Trophoblast cell (in vitro differentiated cells and primary cell): ENCODE measurements at regions not wholly inside any gene's neighbourhood (a gene's known extent, or its start where the extent isn't known, plus 50 kb on each side); places are given as distances from the start of the nearest gene placed in this dataset.

Experiments used
- DNase-seq, 2 donors: peaks; one replicate each; pipeline ENCODE4 v3.0.0-alpha.2; 2016
- H2AFZ ChIP-seq: 2 replicates; pipeline ENCODE4 v1.6.1; 2013; ENCODE audit warnings: low read length, moderate library complexity, mild to moderate bottlenecking; ENCODE audit not compliant: insufficient read depth, poor library complexity
- H2AK5ac ChIP-seq: 2 replicates; pipeline ENCODE4 v1.6.1; 2013; ENCODE audit warnings: mild to moderate bottlenecking, low read length
- H2BK120ac ChIP-seq: 2 replicates; pipeline ENCODE4 v1.6.1; 2013; ENCODE audit warnings: low read length, mild to moderate bottlenecking, moderate library complexity; ENCODE audit not compliant: insufficient read depth, poor library complexity
- H2BK12ac ChIP-seq: 2 replicates; pipeline ENCODE4 v1.6.1; 2013; ENCODE audit warnings: mild to moderate bottlenecking, low read length, moderate library complexity
- H2BK5ac ChIP-seq: 2 replicates; pipeline ENCODE4 v1.6.1; 2013; ENCODE audit warnings: low read length, low read depth, moderate library complexity, mild to moderate bottlenecking; ENCODE audit not compliant: poor library complexity
- H3K14ac ChIP-seq: 2 replicates; pipeline ENCODE4 v1.6.1; 2013; ENCODE audit warnings: mild to moderate bottlenecking, low read length
- H3K18ac ChIP-seq: 2 replicates; pipeline ENCODE4 v1.6.1; 2013; ENCODE audit warnings: mild to moderate bottlenecking, low read length
- H3K23ac ChIP-seq: 2 replicates; pipeline ENCODE4 v1.6.1; 2013; ENCODE audit warnings: low read length
- H3K27ac ChIP-seq: 2 replicates; pipeline ENCODE4 v1.5.1; 2013; ENCODE audit warnings: low read depth, mild to moderate bottlenecking, inconsistent platforms, low read length, moderate library complexity
- H3K27me3 ChIP-seq: 2 replicates; pipeline ENCODE4 v1.6.1; 2013; ENCODE audit warnings: inconsistent platforms, mild to moderate bottlenecking, low read length, moderate library complexity; ENCODE audit not compliant: insufficient read depth
- H3K36me3 ChIP-seq, 2 experiments: 1 replicate in 1 of 2; 2 replicates in 1 of 2; pipeline ENCODE4 v1.6.1; 2013; ENCODE audit warnings: low read length in 2 of 2, mild to moderate bottlenecking in 2 of 2, moderate library complexity in 1 of 2; ENCODE audit not compliant: insufficient read depth in 2 of 2, control insufficient read depth in 1 of 2
- H3K4ac ChIP-seq: 2 replicates; pipeline ENCODE4 v1.6.1; 2013; ENCODE audit warnings: low read depth, mild to moderate bottlenecking, low read length, moderate library complexity
- H3K4me1 ChIP-seq, 2 experiments: 1 replicate in 1 of 2; 2 replicates in 1 of 2; pipeline ENCODE4 v1.6.1; 2013; ENCODE audit warnings: low read length in 2 of 2, mild to moderate bottlenecking in 2 of 2, moderate library complexity in 1 of 2; ENCODE audit not compliant: insufficient read depth in 2 of 2, control insufficient read depth in 1 of 2
- H3K4me2 ChIP-seq: 2 replicates; pipeline ENCODE4 v1.6.1; 2013; ENCODE audit warnings: inconsistent platforms, mild to moderate bottlenecking, low read length, moderate library complexity
- H3K4me3 ChIP-seq: 2 replicates; pipeline ENCODE4 v1.5.1; 2013; ENCODE audit warnings: mild to moderate bottlenecking, low read depth, low read length, inconsistent platforms
- H3K79me1 ChIP-seq: one replicate; pipeline ENCODE4 v1.6.1; 2013; ENCODE audit warnings: low read length
- H3K79me2 ChIP-seq: 2 replicates; pipeline ENCODE4 v1.6.1; 2013; ENCODE audit warnings: low read length, mild to moderate bottlenecking; ENCODE audit not compliant: control insufficient read depth, insufficient read depth, poor library complexity
- H3K9ac ChIP-seq: 2 replicates; pipeline ENCODE4 v1.6.1; 2013; ENCODE audit warnings: mild to moderate bottlenecking, low read length
- H3K9me3 ChIP-seq: 2 replicates; pipeline ENCODE4 v1.6.1; 2013; ENCODE audit warnings: low read depth, mild to moderate bottlenecking, control low read depth, inconsistent platforms, low read length; ENCODE audit not compliant: insufficient read depth
- H4K12ac ChIP-seq: 2 replicates; pipeline ENCODE4 v1.6.1; 2013; ENCODE audit warnings: low read depth, mild to moderate bottlenecking, low read length, moderate library complexity
- H4K8ac ChIP-seq: 2 replicates; pipeline ENCODE4 v1.6.1; 2013; ENCODE audit warnings: low read depth, mild to moderate bottlenecking, low read length, moderate library complexity
- H4K91ac ChIP-seq: one replicate; pipeline ENCODE4 v1.6.1; 2013; ENCODE audit warnings: low read depth, mild to moderate bottlenecking, low read length, moderate library complexity
- WGBS: extraction: QIAGEN DNeasy Blood & Tissue Kit; methylation state at CpG from one replicate; pipeline ENCODE4 v1.1.7; 2013; ENCODE audit warnings: missing lambda C conversion rate; ENCODE audit not compliant: insufficient read length, insufficient coverage; ENCODE audit errors: extremely low coverage; 5-methylcytosine and 5-hydroxymethylcytosine counted together

GRCh38 chr2:134137182-134137611 lies 116.7 kb upstream of the MGAT5 start:
- no peak overlapping the region for H2BK120ac ChIP-seq
- no peaks in the 10 kb centered on the region for H3K27me3 ChIP-seq
- no peak overlapping the region for H4K12ac ChIP-seq
- no peak overlapping the region for H3K23ac ChIP-seq
- no peak overlapping the region for H2BK12ac ChIP-seq
- H3K36me3 ChIP-seq = no peaks in the 10 kb centered on the region
- WGBS = no CpG with 5 or more reads among the region's 5 CpGs
- H4K91ac ChIP-seq = no peak overlapping the region
- no peak overlapping the region for H3K4me2 ChIP-seq
- peaks cover 1% of the 10 kb centered on the region for H3K9me3 ChIP-seq
- H2AK5ac ChIP-seq = no peak overlapping the region
- no peak overlapping the region for H4K8ac ChIP-seq
- peak overlapping the region; percentile 6 for H3K27ac ChIP-seq
- H3K79me2 ChIP-seq = no peaks in the 10 kb centered on the region
- no peaks in the 10 kb centered on the region for H3K79me1 ChIP-seq
- H3K9ac ChIP-seq = no peak overlapping the region
- H2BK5ac ChIP-seq = no peak overlapping the region
- H3K4me1 ChIP-seq = peaks cover 0 to 14% of the 10 kb centered on the region in 2 experiments
- no peak overlapping the region for H3K4ac ChIP-seq
- no peak overlapping the region for H3K4me3 ChIP-seq
- no peak overlapping the region for H2AFZ ChIP-seq
- DNase-seq = no peak
- no peak overlapping the region for H3K14ac ChIP-seq
- H3K18ac ChIP-seq = no peak overlapping the region

GRCh38 chr2:134138115-134138514 lies 115.8 kb upstream of the MGAT5 start:
- no peaks in the 10 kb centered on the region for H3K79me1 ChIP-seq
- no peak overlapping the region for H3K4me2 ChIP-seq
- no peak overlapping the region for H3K4ac ChIP-seq
- no peak overlapping the region for H3K23ac ChIP-seq
- no peak overlapping the region for H3K9ac ChIP-seq
- no peak overlapping the region for H2BK12ac ChIP-seq
- no peak overlapping the region for H3K18ac ChIP-seq
- H4K8ac ChIP-seq = no peak overlapping the region
- H3K27ac ChIP-seq = no peak overlapping the region
- H3K36me3 ChIP-seq = no peaks in the 10 kb centered on the region
- no peak overlapping the region for H4K91ac ChIP-seq
- peaks cover 7 to 19% of the 10 kb centered on the region in 2 experiments for H3K4me1 ChIP-seq
- WGBS = no CpG with 5 or more reads among the region's 2 CpGs
- no peaks in the 10 kb centered on the region for H3K27me3 ChIP-seq
- H3K9me3 ChIP-seq = peaks cover 1% of the 10 kb centered on the region
- no peak overlapping the region for H4K12ac ChIP-seq
- no peak overlapping the region for H3K4me3 ChIP-seq
- H2AK5ac ChIP-seq = no peak overlapping the region
- no peak for DNase-seq
- H3K14ac ChIP-seq = no peak overlapping the region
- H2BK5ac ChIP-seq = no peak overlapping the region
- no peaks in the 10 kb centered on the region for H3K79me2 ChIP-seq
- H2BK120ac ChIP-seq = no peak overlapping the region
- no peak overlapping the region for H2AFZ ChIP-seq

- Histone ChIP-seq H3K23ac (no peak overlapping the region), H3K9ac (no peak overlapping the region), H3K18ac (no peak overlapping the region), H3K27me3 (no peaks in the 10 kb centered on the region), H2AK5ac (no peak overlapping the region), H3K4me1 (peaks cover 9 to 22% of the 10 kb centered on the region in 2 experiments), H2AFZ (no peak overlapping the region), H2BK5ac (no peak overlapping the region), H3K4ac (no peak overlapping the region), H3K79me1 (peaks cover 2% of the 10 kb centered on the region), H3K79me2 (no peaks in the 10 kb centered on the region), H3K36me3 (no peaks in the 10 kb centered on the region), H3K4me2 (no peak overlapping the region), H4K8ac (no peak overlapping the region), H3K9me3 (peaks cover 1% of the 10 kb centered on the region), H4K12ac (no peak overlapping the region), H2BK12ac (no peak overlapping the region), H4K91ac (no peak overlapping the region), H3K14ac (no peak overlapping the region), H3K27ac (no peak overlapping the region), H2BK120ac (no peak overlapping the region), H3K4me3 (no peak overlapping the region)
- DNase-seq = no peak
- no CpG with 5 or more reads among the region's 4 CpGs for WGBS
These were observed 114.3 kb upstream of the MGAT5 start for GRCh38 chr2:134139611-134140010.

GRCh38 chr2:134140251-134140661 lies 113.6 kb upstream of the MGAT5 start:
- no peak overlapping the region for H3K4me2 ChIP-seq
- H2BK120ac ChIP-seq = no peak overlapping the region
- H3K79me2 ChIP-seq = no peaks in the 10 kb centered on the region
- peaks cover 9 to 22% of the 10 kb centered on the region in 2 experiments for H3K4me1 ChIP-seq
- H3K14ac ChIP-seq = no peak overlapping the region
- no peak overlapping the region for H3K27ac ChIP-seq
- WGBS = no CpG with 5 or more reads among the region's 9 CpGs
- H2AFZ ChIP-seq = no peak overlapping the region
- H4K12ac ChIP-seq = no peak overlapping the region
- no peak overlapping the region for H3K4me3 ChIP-seq
- H4K91ac ChIP-seq = no peak overlapping the region
- no peak overlapping the region for H3K9ac ChIP-seq
- no peak overlapping the region for H3K4ac ChIP-seq
- peaks cover 1% of the 10 kb centered on the region for H3K9me3 ChIP-seq
- no peaks in the 10 kb centered on the region for H3K36me3 ChIP-seq
- DNase-seq = no peak
- no peak overlapping the region for H2AK5ac ChIP-seq
- peaks cover 2% of the 10 kb centered on the region for H3K79me1 ChIP-seq
- H3K18ac ChIP-seq = peak overlapping the region; percentile 21
- H2BK12ac ChIP-seq = no peak overlapping the region
- H2BK5ac ChIP-seq = no peak overlapping the region
- no peaks in the 10 kb centered on the region for H3K27me3 ChIP-seq
- H3K23ac ChIP-seq = no peak overlapping the region
- no peak overlapping the region for H4K8ac ChIP-seq
